Neural progenitor cell (in vitro differentiated cells): ENCODE measurements at regions not wholly inside any gene's neighbourhood (a gene's known extent, or its start where the extent isn't known, plus 50 kb on each side); places are given as distances from the start of the nearest gene placed in this dataset.
A peak's percentile ranks its signal among the peaks of the same experiment; 100 is the strongest.

ENCODE experiments used
- DNase-seq: peaks from one replicate; pipeline ENCODE4 v3.0.0-alpha.2; 2016; ENCODE audit warnings: low spot score
- H2AFZ ChIP-seq: fragments of 200-600 bp; sonication (generic); replicated peaks from 2 replicates; pipeline ENCODE4 v1.6.1; 2016; ENCODE audit warnings: antibody characterized with exemption
- H3F3A ChIP-seq: fragments of 200-600 bp; sonication (generic); 2 replicates; pipeline ENCODE4 v1.6.1; 2016; ENCODE audit warnings: antibody characterized with exemption, low read depth
- H3K27ac ChIP-seq: fragments of 200-600 bp; sonication (generic); 2 replicates; pipeline ENCODE4 v1.5.1; 2016; ENCODE audit warnings: mild to moderate bottlenecking
- H3K27me3 ChIP-seq: fragments of 200-600 bp; sonication (generic); 2 replicates; pipeline ENCODE4 v1.6.1; 2016; ENCODE audit warnings: mild to moderate bottlenecking, moderate library complexity
- H3K36me3 ChIP-seq: fragments of 200-600 bp; sonication (generic); 2 replicates; pipeline ENCODE4 v1.5.1; 2016
- H3K4me1 ChIP-seq: fragments of 200-600 bp; sonication (generic); 2 replicates; pipeline ENCODE4 v1.6.1; 2016; ENCODE audit warnings: mixed run types
- H3K4me2 ChIP-seq: fragments of 200-600 bp; sonication (generic); 2 replicates; pipeline ENCODE4 v1.6.1; 2016
- H3K4me3 ChIP-seq: fragments of 200-600 bp; sonication (generic); 2 replicates; pipeline ENCODE4 v1.5.1; 2016
- H3K79me2 ChIP-seq: fragments of 200-600 bp; sonication (generic); 2 replicates; pipeline ENCODE4 v1.6.1; 2016; ENCODE audit warnings: low read depth
- H3K9ac ChIP-seq: fragments of 200-600 bp; sonication (generic); 2 replicates; pipeline ENCODE4 v1.6.1; 2016
- H3K9me3 ChIP-seq: fragments of 200-600 bp; sonication (generic); 2 replicates; pipeline ENCODE4 v1.5.1; 2016; ENCODE audit warnings: low read depth
- H4K20me1 ChIP-seq: fragments of 200-600 bp; sonication (generic); 2 replicates; pipeline ENCODE4 v1.6.1; 2016; ENCODE audit warnings: low read depth
- H3K27ac Mint-ChIP-seq: 3 replicates; pipeline ENCODE4 v1.8.0; 2021; ENCODE audit warnings: mixed read lengths
- H3K27me3 Mint-ChIP-seq: 2 replicates; pipeline ENCODE4 v1.8.0; 2022; ENCODE audit warnings: low read depth, mild to moderate bottlenecking, inconsistent platforms, moderate library complexity, mixed read lengths; ENCODE audit not compliant: insufficient read depth
- H3K36me3 Mint-ChIP-seq: 3 replicates; pipeline ENCODE4 v1.8.0; 2021; ENCODE audit warnings: mixed read lengths
- H3K4me1 Mint-ChIP-seq: 3 replicates; pipeline ENCODE4 v1.8.0; 2021; ENCODE audit warnings: mixed read lengths
- H3K4me3 Mint-ChIP-seq: 3 replicates; pipeline ENCODE4 v1.8.0; 2021; ENCODE audit warnings: mild to moderate bottlenecking, moderate library complexity, mixed read lengths
- H3K9me3 Mint-ChIP-seq: 3 replicates; pipeline ENCODE4 v1.8.0; 2020; ENCODE audit warnings: mixed read lengths
- CTCF ChIP-seq: fragments of 200-600 bp; sonication (generic); IDR thresholded peaks from 2 replicates; pipeline ENCODE4 v1.5.1; 2017; ENCODE audit warnings: antibody characterized with exemption, mild to moderate bottlenecking
- EZH2 ChIP-seq: fragments of 200-600 bp; sonication (generic); IDR thresholded peaks from 2 replicates; pipeline ENCODE4 v1.6.1; 2017; ENCODE audit warnings: antibody characterized with exemption, mild to moderate bottlenecking, moderate library complexity
- EZH2phosphoT487 ChIP-seq: fragments of 200-600 bp; sonication (generic); IDR thresholded peaks from 2 replicates; pipeline ENCODE4 v1.6.1; 2017; ENCODE audit warnings: antibody characterized with exemption

DNA sequence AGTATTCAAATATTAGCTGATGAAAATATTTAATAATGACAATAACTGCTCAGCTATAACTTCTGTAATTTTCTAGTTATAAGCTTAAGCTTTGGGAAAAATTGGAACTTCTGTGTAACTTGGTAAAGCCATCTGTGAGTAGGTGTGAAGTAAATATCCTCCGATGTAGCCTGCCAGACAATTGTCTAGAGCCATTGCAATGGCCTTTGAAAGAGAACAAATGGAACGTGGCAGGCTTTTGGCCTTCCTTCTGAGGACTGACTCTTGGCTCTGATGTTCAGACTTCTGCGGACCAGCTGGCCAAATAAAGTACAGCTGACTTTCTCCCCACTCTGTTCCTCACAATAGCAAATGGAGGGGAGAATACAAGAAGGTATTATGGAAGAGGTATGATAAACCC, 203.4 kb upstream of the NMUR2 start:
- Mint-ChIP-seq H3K36me3 (no peaks in the 10 kb centered on the region), H3K4me1 (peaks cover 32% of the 10 kb centered on the region), H3K9me3 (peaks cover 3% of the 10 kb centered on the region), H3K27me3 (no peaks in the 10 kb centered on the region), H3K4me3 (no peak overlapping the region), H3K27ac (no peak overlapping the region)
- no peak for DNase-seq
- Histone ChIP-seq H3K27ac (no peak overlapping the region), H3K4me3 (no peak overlapping the region), H3K79me2 (no peaks in the 10 kb centered on the region), H3K4me1 (peaks cover 21% of the 10 kb centered on the region), H3K4me2 (no peak overlapping the region), H4K20me1 (no peaks in the 10 kb centered on the region), H3K36me3 (no peaks in the 10 kb centered on the region), H3K27me3 (no peaks in the 10 kb centered on the region), H3K9me3 (no peaks in the 10 kb centered on the region), H2AFZ (no peak overlapping the region), H3K9ac (no peak overlapping the region), H3F3A (peaks cover 24% of the 10 kb centered on the region)
- TF ChIP-seq CTCF, result no peak
- no peak for TF ChIP-seq EZH2phosphoT487
- no peak for TF ChIP-seq EZH2

- Histone ChIP-seq H2AFZ (no peak overlapping the region), H3K4me1 (peaks cover 11% of the 10 kb centered on the region), H3K4me3 (no peak overlapping the region), H3K9ac (no peak overlapping the region), H3K36me3 (peaks cover 5% of the 10 kb centered on the region), H3K27ac (no peak overlapping the region), H3K27me3 (no peaks in the 10 kb centered on the region), H3F3A (no peaks in the 10 kb centered on the region), H3K4me2 (no peak overlapping the region), H4K20me1 (no peaks in the 10 kb centered on the region), H3K9me3 (no peaks in the 10 kb centered on the region), H3K79me2 (no peaks in the 10 kb centered on the region)
- Mint-ChIP-seq H3K27ac (no peak overlapping the region), H3K4me3 (no peak overlapping the region), H3K36me3 (no peaks in the 10 kb centered on the region), H3K9me3 (peaks cover 2% of the 10 kb centered on the region), H3K27me3 (peaks cover 2% of the 10 kb centered on the region), H3K4me1 (peaks cover 27% of the 10 kb centered on the region)
- no peak for DNase-seq
- TF ChIP-seq CTCF, result no peak
- TF ChIP-seq EZH2, result no peak
- TF ChIP-seq EZH2phosphoT487, result no peak
Measured at GRCh38 chr5:152619756-152620155, 214.7 kb upstream of the NMUR2 start.

GRCh38 chr5:152622628-152623027, 217.5 kb upstream of the NMUR2 start:
- H3K4me3 Mint-ChIP-seq, result no peak overlapping the region
- H3K27me3 ChIP-seq, result no peaks in the 10 kb centered on the region
- H3K36me3 Mint-ChIP-seq, result no peaks in the 10 kb centered on the region
- peaks cover 5% of the 10 kb centered on the region for H3K36me3 ChIP-seq
- H3F3A ChIP-seq, result no peaks in the 10 kb centered on the region
- H3K9me3 Mint-ChIP-seq, result no peaks in the 10 kb centered on the region
- H3K27ac Mint-ChIP-seq, result peak overlapping the region; percentile 33
- no peaks in the 10 kb centered on the region for H3K79me2 ChIP-seq
- H3K9ac ChIP-seq, result no peak overlapping the region
- H3K9me3 ChIP-seq, result no peaks in the 10 kb centered on the region
- no peak overlapping the region for H3K4me3 ChIP-seq
- no peaks in the 10 kb centered on the region for H4K20me1 ChIP-seq
- peak overlapping the region; percentile 44 for H3K4me2 ChIP-seq
- H3K27ac ChIP-seq, result no peak overlapping the region
- peaks cover 11% of the 10 kb centered on the region for H3K4me1 ChIP-seq
- peaks cover 36% of the 10 kb centered on the region for H3K4me1 Mint-ChIP-seq
- DNase-seq, result no peak
- no peak for TF ChIP-seq EZH2phosphoT487
- TF ChIP-seq CTCF, result no peak
- TF ChIP-seq EZH2, result no peak
- no peak overlapping the region for H2AFZ ChIP-seq
- peaks cover 4% of the 10 kb centered on the region for H3K27me3 Mint-ChIP-seq
